Left lung (tissue), 4 donors: ENCODE measurements at regions not wholly inside any gene's neighbourhood (a gene's known extent, or its start where the extent isn't known, plus 50 kb on each side); places are given as distances from the start of the nearest gene placed in this dataset.

Source experiments
- ATAC-seq: fragments of 200-7000 bp; cut with Tn5 transposase; one replicate; pipeline ENCODE4 v1.9.1; 2020; ENCODE audit warnings: moderate library complexity
- DNase-seq, 4 donors: peaks; one replicate each; pipeline ENCODE4 v3.0.0-alpha.2; 2013 to 2020
- H3K27ac ChIP-seq, 2 donors: fragments of 200-600 bp; sonication (generic) in 1 of 2; one replicate each; pipeline versions ENCODE4 v1.5.0 to v1.8.0; 2020 to 2021
- H3K27me3 ChIP-seq, 2 donors: fragments of 200-600 bp; sonication (generic) in 1 of 2; one replicate each; pipeline versions ENCODE4 v1.5.0 to v1.8.0; 2020 to 2021
- H3K36me3 ChIP-seq, 2 donors: fragments of 200-600 bp; sonication (generic) in 1 of 2; one replicate each; pipeline versions ENCODE4 v1.5.0 to v1.8.0; 2020 to 2021
- H3K4me1 ChIP-seq, 2 donors: fragments of 200-600 bp; one replicate each; pipeline ENCODE4 v1.8.0; 2021
- H3K4me3 ChIP-seq, 2 donors: fragments of 200-600 bp; sonication (generic) in 1 of 2; one replicate each; pipeline versions ENCODE4 v1.5.0 to v1.8.0; 2020 to 2021; ENCODE audit warnings: mild to moderate bottlenecking in 1 of 2
- H3K9me3 ChIP-seq, 2 donors: fragments of 200-600 bp; sonication (generic) in 1 of 2; one replicate each; pipeline versions ENCODE4 v1.5.0 to v1.8.0; 2020 to 2021
- intact Hi-C, 2 donors: fragments of 100-400 bp; cut with DNase I; formaldehyde crosslinking; loops; one replicate each; pipeline versions ENCODE4 v1.11.2 to v1.14.2; 2022
- TF ChIP-seq, protein P1 (sequence below), 2 donors: fragments of 200-600 bp; sonication (generic) in 1 of 2; IDR thresholded peaks; one replicate each; pipeline versions ENCODE4 v1.5.0 to v1.8.0; 2021; ENCODE audit warnings: antibody characterized with exemption in 2 of 2
- donor health status: DM: no; HTN: yes; CAD: no.
- donor health status: DM: no; HTN: no; CAD: no.

DNA sequence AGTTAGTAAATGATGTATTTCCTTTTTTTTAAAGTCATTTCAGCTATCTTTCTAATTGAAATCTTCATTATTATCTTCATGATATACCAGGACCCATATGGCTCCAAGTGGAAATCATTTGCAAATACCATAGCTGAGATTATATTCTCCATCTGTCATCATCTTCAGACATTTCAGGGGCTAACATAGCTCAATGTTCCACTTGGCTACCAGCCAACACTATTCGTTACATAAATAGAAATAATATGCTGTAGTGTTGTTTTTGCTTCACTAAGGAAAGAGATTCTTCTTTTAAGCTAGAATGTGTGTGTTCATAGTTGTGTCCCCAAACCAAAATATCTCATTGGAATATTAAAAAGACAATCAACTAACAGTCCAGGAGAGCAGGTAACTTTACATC, 225.1 kb downstream of the DIO2 start:
- H3K9me3 ChIP-seq = no peaks in the 10 kb centered on the region
- H3K27ac ChIP-seq = no peak overlapping the region
- TF ChIP-seq, protein P1, sequence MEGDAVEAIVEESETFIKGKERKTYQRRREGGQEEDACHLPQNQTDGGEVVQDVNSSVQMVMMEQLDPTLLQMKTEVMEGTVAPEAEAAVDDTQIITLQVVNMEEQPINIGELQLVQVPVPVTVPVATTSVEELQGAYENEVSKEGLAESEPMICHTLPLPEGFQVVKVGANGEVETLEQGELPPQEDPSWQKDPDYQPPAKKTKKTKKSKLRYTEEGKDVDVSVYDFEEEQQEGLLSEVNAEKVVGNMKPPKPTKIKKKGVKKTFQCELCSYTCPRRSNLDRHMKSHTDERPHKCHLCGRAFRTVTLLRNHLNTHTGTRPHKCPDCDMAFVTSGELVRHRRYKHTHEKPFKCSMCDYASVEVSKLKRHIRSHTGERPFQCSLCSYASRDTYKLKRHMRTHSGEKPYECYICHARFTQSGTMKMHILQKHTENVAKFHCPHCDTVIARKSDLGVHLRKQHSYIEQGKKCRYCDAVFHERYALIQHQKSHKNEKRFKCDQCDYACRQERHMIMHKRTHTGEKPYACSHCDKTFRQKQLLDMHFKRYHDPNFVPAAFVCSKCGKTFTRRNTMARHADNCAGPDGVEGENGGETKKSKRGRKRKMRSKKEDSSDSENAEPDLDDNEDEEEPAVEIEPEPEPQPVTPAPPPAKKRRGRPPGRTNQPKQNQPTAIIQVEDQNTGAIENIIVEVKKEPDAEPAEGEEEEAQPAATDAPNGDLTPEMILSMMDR (IDR thresholded peaks at IDR 0.05) = no peak
- ATAC-seq (no peak), DNase-seq (no peak)
- H3K27me3 ChIP-seq = no peaks in the 10 kb centered on the region
- H3K36me3 ChIP-seq = no peaks in the 10 kb centered on the region
- no peaks in the 10 kb centered on the region for H3K4me1 ChIP-seq
- intact Hi-C loops = no loop called here
- H3K4me3 ChIP-seq = no peak overlapping the region

DNA sequence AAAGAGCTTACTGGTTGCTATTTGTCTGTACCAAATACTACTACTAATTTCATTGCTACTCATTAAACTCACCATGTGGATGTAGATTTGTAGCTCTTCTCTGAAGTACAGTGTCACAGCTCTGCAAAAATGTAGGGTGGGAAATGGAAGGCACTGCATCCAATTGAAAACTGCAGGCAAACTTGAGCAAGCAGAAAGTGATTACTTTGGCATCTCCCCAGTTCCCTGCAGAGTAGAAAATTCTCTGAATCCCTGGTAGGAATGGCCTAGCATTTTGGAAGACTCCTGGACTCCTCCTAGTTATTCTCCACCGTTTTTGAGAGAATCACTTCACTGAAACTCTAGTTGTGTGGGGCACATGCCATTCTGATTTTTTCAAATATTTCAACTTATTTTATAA, 239.1 kb downstream of the DIO2 start:
- Histone ChIP-seq H3K27me3 (no peaks in the 10 kb centered on the region), H3K4me3 (no peak overlapping the region), H3K9me3 (no peaks in the 10 kb centered on the region), H3K27ac (no peak overlapping the region), H3K4me1 (no peaks in the 10 kb centered on the region), H3K36me3 (no peaks in the 10 kb centered on the region)
- DNase-seq (no peak), ATAC-seq (no peak)
- TF ChIP-seq, protein P1 (IDR thresholded peaks at IDR 0.05) = no peak
- intact Hi-C loops = no loop called here

DNA sequence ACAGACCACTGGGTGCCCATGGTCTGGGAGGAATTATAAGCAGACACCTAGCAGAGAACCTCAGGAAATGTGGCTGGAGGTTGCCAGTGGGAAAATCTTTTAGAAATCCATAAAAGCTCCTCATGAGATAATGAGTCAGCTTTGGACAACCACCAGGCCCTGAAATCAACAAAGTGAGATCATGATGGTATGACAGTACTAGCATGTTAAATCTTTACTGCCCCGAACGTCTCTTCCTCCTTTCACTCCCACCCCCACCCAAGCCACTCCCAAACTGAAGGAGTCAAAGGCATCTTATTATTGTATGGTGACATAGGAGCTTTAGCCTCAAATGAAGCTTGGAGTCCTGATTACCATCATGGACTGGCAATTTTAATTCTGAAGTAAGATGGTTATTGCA, 240.0 kb downstream of the DIO2 start:
- DNase-seq (no peak), ATAC-seq (no peak)
- Histone ChIP-seq H3K4me1 (no peaks in the 10 kb centered on the region), H3K9me3 (no peaks in the 10 kb centered on the region), H3K27me3 (no peaks in the 10 kb centered on the region), H3K36me3 (no peaks in the 10 kb centered on the region), H3K4me3 (no peak overlapping the region), H3K27ac (no peak overlapping the region)
- intact Hi-C loops = no loop called here
- TF ChIP-seq, protein P1 (IDR thresholded peaks at IDR 0.05) = no peak

GRCh38 chr14:79967453-79967852, 243.9 kb downstream of the DIO2 start:
- no peaks in the 10 kb centered on the region for H3K4me1 ChIP-seq
- no peaks in the 10 kb centered on the region for H3K9me3 ChIP-seq
- no peak overlapping the region for H3K4me3 ChIP-seq
- no peak for DNase-seq
- intact Hi-C loops = no loop called here
- no peak for ATAC-seq
- no peaks in the 10 kb centered on the region for H3K27me3 ChIP-seq
- TF ChIP-seq, protein P1 (IDR thresholded peaks at IDR 0.05) = no peak
- no peaks in the 10 kb centered on the region for H3K36me3 ChIP-seq
- H3K27ac ChIP-seq = no peak overlapping the region

DNA sequence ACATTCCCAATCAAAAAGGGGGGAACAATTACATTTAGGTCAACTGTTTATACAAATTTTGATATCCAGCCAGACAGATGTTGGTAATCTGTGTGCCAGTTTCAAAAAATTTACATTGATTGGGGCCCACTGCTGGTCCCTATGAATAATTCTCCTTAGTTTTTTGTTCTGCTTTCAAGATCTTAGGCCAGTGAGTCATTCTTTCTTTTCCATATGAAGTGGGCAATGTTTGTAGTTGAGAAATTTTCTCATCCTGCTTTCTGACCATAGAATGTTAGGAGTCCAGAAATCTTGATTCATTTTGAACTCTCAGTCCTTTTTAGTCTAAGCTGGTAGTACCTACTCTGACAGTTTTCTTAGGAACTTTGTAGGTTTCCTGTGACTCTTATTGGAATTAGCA, 244.3 kb downstream of the DIO2 start:
- no peaks in the 10 kb centered on the region for H3K9me3 ChIP-seq
- DNase-seq (no peak), ATAC-seq (no peak)
- intact Hi-C loops = no loop called here
- no peak overlapping the region for H3K4me3 ChIP-seq
- no peaks in the 10 kb centered on the region for H3K27me3 ChIP-seq
- no peak overlapping the region for H3K27ac ChIP-seq
- TF ChIP-seq, protein P1 (IDR thresholded peaks at IDR 0.05) = no peak
- H3K4me1 ChIP-seq = no peaks in the 10 kb centered on the region
- no peaks in the 10 kb centered on the region for H3K36me3 ChIP-seq
